Stimulated activated naive CD8-positive, alpha-beta T cell treated with anti-CD3 and anti-CD28 coated beads, Interleukin-15, amount 100 ng/mL, for 72 hours (primary cell): ENCODE measurements at regions not wholly inside any gene's neighbourhood (a gene's known extent, or its start where the extent isn't known, plus 50 kb on each side); places are given as distances from the start of the nearest gene placed in this dataset.

ENCODE experiments used
- ATAC-seq: fragments of 150-1000 bp; cut with Tn5 transposase; 2 replicates; pipeline ENCODE4 v1.10.0; 2021; ENCODE audit warnings: mild to moderate bottlenecking, moderate library complexity
- DNase-seq, 2 donors: peaks; one replicate each; pipeline ENCODE4 v3.0.0; 2021 to 2022
- H3K27ac Mint-ChIP-seq, 2 donors: one replicate each; pipeline ENCODE4 v1.8.0; 2022; ENCODE audit warnings: mild to moderate bottlenecking in 2 of 2, mixed read lengths in 2 of 2, moderate library complexity in 2 of 2
- H3K27me3 Mint-ChIP-seq: one replicate; pipeline ENCODE4 v1.8.0; 2022; ENCODE audit warnings: mixed read lengths
- H3K4me1 Mint-ChIP-seq: one replicate; pipeline ENCODE4 v1.8.0; 2022; ENCODE audit warnings: mild to moderate bottlenecking, mixed read lengths
- H3K4me3 Mint-ChIP-seq, 2 donors: one replicate each; pipeline ENCODE4 v1.8.0; 2022; ENCODE audit warnings: mild to moderate bottlenecking in 2 of 2, mixed read lengths in 2 of 2, moderate library complexity in 1 of 2
- H3K9me3 Mint-ChIP-seq, 2 donors: one replicate each; pipeline ENCODE4 v1.8.0; 2022; ENCODE audit warnings: mixed read lengths in 2 of 2

DNA sequence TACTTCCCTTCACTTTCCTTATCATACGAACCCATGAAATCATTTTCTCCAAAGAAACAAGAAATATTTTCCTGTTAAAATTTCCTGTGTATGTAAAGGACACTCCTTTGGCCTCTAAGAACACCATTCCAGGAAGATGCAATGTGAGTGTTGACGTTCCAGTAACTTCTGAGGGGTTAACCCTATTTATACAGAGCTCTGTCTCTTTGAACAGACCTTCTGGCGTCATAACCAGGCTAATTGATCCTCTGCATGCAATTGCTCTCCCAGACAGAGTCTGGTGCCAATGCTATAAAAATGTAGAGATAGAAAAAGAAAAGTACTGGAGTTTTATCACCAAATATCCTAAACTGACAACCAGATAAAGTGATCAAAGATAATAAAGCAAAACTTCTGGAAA lies 218.5 kb downstream of the TLE1 start:
- peaks cover 13% of the 10 kb centered on the region for H3K27me3 Mint-ChIP-seq
- H3K4me1 Mint-ChIP-seq: no peaks in the 10 kb centered on the region
- DNase-seq (no peak), ATAC-seq (no peak)
- peaks cover 4% of the 10 kb centered on the region in 2 donors for H3K9me3 Mint-ChIP-seq
- H3K27ac Mint-ChIP-seq: no peak overlapping the region
- no peak overlapping the region for H3K4me3 Mint-ChIP-seq

DNA sequence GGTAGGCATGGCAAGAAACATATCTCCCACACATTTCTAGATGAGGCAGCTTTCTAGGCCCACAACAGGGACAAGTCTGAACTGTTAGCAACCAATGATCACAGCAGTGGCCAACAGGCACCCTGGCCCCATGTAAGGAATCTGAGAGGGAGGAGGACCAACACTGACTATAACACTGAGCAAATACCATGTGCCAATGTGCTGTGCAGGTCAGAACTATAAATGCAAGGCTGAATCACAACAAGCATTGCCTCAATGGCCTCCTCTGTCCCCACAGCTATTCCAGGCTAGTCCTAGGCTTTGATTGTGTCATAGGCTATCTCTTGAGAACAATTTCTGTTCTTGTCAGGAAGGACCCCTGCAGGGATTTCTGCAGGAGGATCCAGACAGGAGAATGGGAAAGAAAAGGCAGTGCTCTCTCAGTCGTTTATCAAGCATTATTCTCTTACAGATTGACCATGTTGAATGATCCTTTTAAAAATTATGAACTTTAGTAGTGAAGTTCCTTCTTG lies 221.2 kb downstream of the TLE1 start:
- no peak for ATAC-seq
- H3K27ac Mint-ChIP-seq: no peak overlapping the region
- peaks cover 13% of the 10 kb centered on the region for H3K27me3 Mint-ChIP-seq
- DNase-seq: no peak
- no peak overlapping the region for H3K4me3 Mint-ChIP-seq
- H3K9me3 Mint-ChIP-seq: no peaks in the 10 kb centered on the region
- H3K4me1 Mint-ChIP-seq: no peaks in the 10 kb centered on the region

DNA sequence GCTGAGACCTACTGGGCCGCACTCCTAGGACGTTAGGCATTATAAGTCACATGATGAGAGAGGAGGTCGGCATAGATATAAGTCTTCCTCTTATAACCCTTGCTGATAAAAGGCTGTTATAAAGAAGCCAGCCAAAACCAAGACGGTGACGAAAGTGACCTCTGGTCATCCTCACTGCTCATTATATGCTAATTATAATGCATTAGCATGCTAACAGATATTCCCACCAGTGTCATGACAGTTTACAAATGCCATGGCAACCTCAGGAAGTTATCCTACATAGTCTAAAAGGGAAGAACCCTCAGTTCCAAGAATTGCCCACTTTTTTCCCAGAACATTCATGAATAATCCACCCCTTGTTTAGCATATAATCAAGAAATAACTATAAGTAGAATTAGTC lies 222.4 kb downstream of the TLE1 start:
- H3K27me3 Mint-ChIP-seq: peaks cover 13% of the 10 kb centered on the region
- H3K9me3 Mint-ChIP-seq: no peaks in the 10 kb centered on the region
- no peak for DNase-seq
- no peak overlapping the region for H3K27ac Mint-ChIP-seq
- H3K4me3 Mint-ChIP-seq: no peak overlapping the region
- ATAC-seq: no peak
- no peaks in the 10 kb centered on the region for H3K4me1 Mint-ChIP-seq

DNA sequence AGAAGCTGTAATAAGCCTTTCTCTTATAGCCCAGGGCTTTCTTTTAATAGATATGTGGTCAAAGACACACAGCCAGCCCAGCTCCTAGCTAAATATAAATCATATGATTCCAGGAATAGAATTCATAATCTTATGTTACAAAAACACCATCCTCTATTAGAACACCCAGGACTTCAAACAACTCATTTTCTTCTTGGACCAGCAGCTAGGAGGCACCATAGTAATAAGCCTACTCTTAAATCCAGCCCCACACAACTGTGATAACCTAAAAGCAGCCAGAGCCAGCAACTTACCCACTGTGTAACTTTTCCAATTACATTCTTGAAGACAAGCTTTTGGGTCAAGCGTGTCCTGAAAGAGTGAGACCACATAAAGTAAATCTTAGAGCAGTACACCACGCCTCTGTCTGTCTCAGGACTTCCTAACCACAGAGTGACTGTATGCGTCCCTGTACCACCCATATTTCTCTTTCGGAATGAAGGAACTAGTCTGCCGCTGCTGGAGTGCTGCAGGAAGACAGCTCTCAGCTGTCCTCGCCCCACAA lies 223.8 kb downstream of the TLE1 start:
- Mint-ChIP-seq H3K27ac (no peak overlapping the region), H3K4me1 (no peaks in the 10 kb centered on the region), H3K27me3 (peaks cover 13% of the 10 kb centered on the region), H3K4me3 (no peak overlapping the region), H3K9me3 (no peaks in the 10 kb centered on the region)
- ATAC-seq: no peak
- DNase-seq: no peak

DNA sequence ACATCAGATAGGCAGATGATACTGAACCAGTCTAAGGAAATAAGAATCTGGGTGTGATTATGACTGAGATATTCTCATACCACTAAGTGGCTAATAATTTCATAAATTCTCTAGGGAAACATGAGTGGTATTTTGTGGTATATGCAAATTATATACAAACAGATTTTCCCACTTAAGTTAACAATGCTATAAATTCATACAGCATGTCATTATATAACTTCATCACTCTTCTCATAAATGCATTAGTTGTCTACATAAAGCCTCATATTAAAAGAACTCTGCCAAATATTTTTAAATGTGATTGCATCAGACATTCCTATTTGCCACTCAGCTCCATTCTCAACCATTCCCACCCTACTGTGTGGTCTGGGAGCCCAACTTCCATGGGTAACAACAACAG lies 226.5 kb downstream of the TLE1 start:
- H3K27ac Mint-ChIP-seq: no peak overlapping the region
- ATAC-seq (no peak), DNase-seq (no peak)
- H3K4me3 Mint-ChIP-seq: no peak overlapping the region
- H3K9me3 Mint-ChIP-seq: no peaks in the 10 kb centered on the region
- no peaks in the 10 kb centered on the region for H3K4me1 Mint-ChIP-seq
- H3K27me3 Mint-ChIP-seq: no peaks in the 10 kb centered on the region

DNA sequence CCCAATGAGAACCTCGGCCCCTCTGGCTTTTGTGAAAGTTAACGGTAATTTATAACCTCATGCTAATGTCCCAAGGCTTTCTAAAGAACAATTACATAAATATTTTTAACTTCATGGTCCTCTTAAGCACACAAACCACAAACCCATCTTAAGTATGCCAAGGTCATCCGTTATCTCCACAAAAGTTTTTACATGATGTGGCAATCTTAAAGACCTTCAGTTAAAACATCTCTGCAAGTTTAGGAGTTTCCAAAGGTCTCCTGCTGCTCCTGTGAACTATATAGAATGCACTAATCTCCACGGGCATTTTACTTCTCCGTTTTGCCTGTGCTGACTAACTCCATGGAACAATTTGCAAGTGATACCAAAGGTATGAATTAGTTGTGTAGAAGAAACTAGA lies 228.2 kb downstream of the TLE1 start:
- Mint-ChIP-seq H3K4me3 (no peak overlapping the region), H3K9me3 (no peaks in the 10 kb centered on the region), H3K4me1 (no peaks in the 10 kb centered on the region), H3K27me3 (no peaks in the 10 kb centered on the region), H3K27ac (no peak overlapping the region)
- no peak for ATAC-seq
- DNase-seq: no peak

DNA sequence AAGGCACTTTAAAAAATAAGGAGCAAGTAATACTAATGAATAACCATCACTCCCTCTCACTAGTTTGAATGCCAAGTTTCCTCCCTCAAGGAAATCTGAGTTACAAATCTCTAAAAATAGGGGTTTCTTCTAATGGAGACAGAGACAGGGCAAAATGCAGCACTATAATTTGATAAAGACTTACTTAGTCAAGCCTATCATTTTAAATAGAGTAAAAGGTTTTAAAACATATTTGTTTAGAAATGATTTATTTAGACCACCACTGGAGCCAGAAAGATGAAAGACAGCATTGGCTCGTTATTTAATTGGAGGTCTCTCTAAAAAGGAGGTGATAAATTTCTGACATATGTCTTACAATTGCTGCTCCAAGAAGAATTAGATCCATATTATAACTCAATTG lies 228.7 kb downstream of the TLE1 start:
- Mint-ChIP-seq H3K4me1 (no peaks in the 10 kb centered on the region), H3K27ac (no peak overlapping the region), H3K4me3 (no peak overlapping the region), H3K9me3 (no peaks in the 10 kb centered on the region), H3K27me3 (no peaks in the 10 kb centered on the region)
- ATAC-seq (no peak), DNase-seq (no peak)

DNA sequence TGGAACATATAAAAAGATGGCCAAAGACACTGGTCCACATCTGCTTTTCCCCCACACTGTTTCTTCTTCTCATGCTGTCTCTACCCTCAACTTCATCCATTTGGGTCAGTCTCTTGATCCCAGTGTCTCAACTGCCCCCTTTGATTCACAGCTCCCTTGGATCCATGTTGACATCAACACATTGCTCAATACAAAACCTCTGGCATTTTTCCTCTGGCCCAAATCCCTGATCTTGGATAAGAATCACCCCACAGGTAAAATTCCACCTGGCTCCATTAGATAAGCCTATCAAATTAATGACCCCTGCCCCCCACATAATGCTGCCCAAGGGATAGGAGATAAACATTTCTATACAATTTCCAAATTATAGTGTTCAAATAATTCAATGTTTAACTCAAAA lies 229.8 kb downstream of the TLE1 start:
- Mint-ChIP-seq H3K4me3 (no peak overlapping the region), H3K9me3 (no peaks in the 10 kb centered on the region), H3K27ac (no peak overlapping the region), H3K27me3 (no peaks in the 10 kb centered on the region), H3K4me1 (no peaks in the 10 kb centered on the region)
- ATAC-seq: no peak
- no peak for DNase-seq

DNA sequence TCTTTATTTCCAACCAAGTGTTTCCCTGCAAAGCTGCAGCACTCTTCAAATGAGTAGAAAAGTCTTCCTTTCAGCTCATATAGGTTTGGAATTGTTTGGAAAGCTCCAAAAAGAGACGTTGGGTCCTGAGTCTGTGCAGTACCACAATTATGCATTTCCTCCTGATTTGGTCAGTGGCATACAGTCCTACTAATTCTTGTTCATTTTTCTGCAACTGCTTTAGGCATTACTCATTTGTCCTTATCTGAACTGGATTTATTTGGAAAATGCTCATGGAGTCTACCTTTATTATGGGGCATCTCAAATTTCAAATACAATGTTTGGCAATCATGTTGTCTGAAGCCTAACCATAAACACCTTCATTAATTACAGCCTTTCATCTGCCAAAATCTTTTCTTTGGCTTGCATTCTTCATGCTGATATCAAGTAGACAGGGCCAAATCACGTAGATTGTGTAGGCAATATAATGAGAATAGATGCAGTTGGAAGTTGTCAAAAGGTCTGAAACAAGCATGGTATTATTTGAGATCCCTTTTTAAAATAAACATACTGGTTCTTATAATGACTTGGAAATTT lies 232.8 kb downstream of the TLE1 start:
- H3K27me3 Mint-ChIP-seq: no peaks in the 10 kb centered on the region
- no peak overlapping the region for H3K27ac Mint-ChIP-seq
- no peaks in the 10 kb centered on the region for H3K9me3 Mint-ChIP-seq
- H3K4me1 Mint-ChIP-seq: no peaks in the 10 kb centered on the region
- no peak overlapping the region for H3K4me3 Mint-ChIP-seq
- DNase-seq (no peak), ATAC-seq (no peak)

DNA sequence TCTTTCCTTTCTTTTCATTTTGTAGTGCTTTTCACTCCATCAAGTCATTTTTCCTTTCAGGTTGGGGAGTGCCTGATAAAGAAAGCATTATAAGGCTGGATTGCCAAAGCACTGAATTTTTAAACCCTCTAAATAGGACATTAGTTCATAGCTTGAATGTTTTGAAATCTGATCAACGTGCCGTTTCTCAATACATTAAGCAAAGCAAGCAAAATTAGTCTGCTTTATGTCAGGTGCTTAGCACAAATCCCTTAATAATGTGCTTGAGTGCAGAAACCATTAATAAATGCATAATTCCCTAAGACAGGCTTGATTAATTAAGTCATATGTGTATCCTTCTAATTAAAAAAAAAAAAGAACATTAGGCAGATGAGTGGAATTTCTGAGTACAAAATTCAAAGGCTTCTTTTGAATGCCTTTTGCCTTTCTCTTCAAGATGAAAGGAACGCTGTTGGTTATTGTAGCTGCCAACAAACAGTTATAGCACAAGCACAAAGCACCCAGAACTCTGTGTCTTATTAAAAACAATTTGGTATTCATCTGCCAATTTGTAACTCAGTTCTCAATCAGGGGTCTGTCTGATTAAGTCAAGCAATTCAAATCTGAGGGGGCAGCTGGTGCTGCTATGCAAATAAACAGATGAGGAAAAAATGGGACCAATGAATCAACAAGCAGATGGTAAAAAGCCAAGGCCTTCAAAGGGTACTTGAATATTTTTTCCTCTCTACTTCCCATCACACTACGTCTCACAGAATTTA lies 233.7 kb downstream of the TLE1 start:
- no peak for ATAC-seq
- no peaks in the 10 kb centered on the region for H3K4me1 Mint-ChIP-seq
- H3K9me3 Mint-ChIP-seq: no peaks in the 10 kb centered on the region
- no peak overlapping the region for H3K27ac Mint-ChIP-seq
- no peak overlapping the region for H3K4me3 Mint-ChIP-seq
- DNase-seq: no peak
- no peaks in the 10 kb centered on the region for H3K27me3 Mint-ChIP-seq

DNA sequence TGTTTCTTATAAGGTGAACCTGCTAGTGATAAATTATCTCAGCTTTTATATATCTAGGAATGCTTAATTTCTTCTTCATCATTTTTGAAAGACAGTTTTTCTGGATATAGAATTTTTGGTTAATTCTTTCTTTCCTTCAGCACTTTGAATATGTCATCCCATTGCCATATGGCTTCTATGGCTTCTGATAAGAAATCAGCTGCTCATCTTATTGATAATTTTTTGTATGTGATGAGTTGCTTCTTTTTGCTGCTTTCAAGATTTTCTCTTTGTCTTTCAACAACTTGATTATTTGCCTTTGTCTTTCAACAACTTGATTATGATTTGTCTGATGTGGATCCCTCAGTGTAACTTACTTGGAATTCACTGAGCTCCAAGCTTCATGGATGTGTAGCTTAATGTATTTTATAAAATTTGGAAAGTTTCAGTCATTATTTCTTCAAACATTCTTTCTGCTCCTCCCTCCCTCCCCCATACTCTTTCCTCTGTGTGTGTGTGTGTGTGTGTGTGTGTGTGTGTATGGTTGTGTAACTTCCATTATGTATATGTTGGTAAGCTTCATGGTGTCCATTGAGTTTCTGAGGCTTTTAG lies 243.9 kb downstream of the TLE1 start:
- no peaks in the 10 kb centered on the region for H3K27me3 Mint-ChIP-seq
- peaks cover 24 to 27% of the 10 kb centered on the region in 2 donors for H3K9me3 Mint-ChIP-seq
- H3K4me1 Mint-ChIP-seq: no peaks in the 10 kb centered on the region
- DNase-seq (no peak), ATAC-seq (no peak)
- H3K27ac Mint-ChIP-seq: no peak overlapping the region
- no peak overlapping the region for H3K4me3 Mint-ChIP-seq

DNA sequence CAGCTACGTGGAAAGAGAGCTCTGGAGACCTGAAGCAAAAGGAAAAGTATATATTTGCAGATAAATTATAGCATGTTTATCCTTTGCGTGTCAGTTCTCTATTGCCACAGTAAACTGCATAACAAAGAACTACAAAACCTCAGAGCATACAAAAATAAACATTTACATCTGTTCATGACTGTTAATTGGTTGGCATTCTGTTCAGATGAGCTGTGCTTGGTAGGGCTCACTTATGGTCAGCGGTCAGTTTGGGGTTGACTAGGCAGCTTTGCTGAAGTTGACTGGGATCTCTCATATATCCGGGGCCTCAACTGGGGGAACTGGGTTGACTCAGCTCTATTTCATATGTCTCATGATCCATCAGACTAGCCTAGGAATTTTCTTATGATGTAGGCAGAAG lies 257.7 kb downstream of the TLE1 start:
- no peaks in the 10 kb centered on the region for H3K27me3 Mint-ChIP-seq
- no peaks in the 10 kb centered on the region for H3K4me1 Mint-ChIP-seq
- ATAC-seq (no peak), DNase-seq (no peak)
- no peak overlapping the region for H3K4me3 Mint-ChIP-seq
- H3K9me3 Mint-ChIP-seq: peaks cover 20 to 34% of the 10 kb centered on the region in 2 donors
- no peak overlapping the region for H3K27ac Mint-ChIP-seq

DNA sequence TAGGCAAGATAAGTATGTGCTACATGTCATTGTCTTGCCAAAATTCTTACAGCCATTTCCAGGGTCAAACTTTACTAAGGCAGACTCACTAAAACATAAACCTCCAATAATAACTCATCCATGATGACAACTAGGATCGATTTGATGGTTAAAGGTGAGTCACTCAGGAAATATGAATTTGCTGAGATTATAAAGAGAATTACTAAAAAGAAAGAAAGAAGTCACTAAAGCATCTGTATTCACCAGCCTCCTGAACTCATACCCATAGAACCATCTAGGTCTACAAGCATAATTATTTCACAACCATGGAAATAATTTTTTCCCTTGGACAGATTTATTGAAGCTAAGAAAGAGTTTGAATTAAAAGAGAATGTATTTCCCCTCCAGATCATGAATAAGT lies 258.6 kb downstream of the TLE1 start:
- Mint-ChIP-seq H3K27ac (no peak overlapping the region), H3K27me3 (no peaks in the 10 kb centered on the region), H3K4me1 (no peaks in the 10 kb centered on the region), H3K9me3 (peaks cover 24 to 35% of the 10 kb centered on the region in 2 donors), H3K4me3 (no peak overlapping the region)
- DNase-seq: no peak
- no peak for ATAC-seq

DNA sequence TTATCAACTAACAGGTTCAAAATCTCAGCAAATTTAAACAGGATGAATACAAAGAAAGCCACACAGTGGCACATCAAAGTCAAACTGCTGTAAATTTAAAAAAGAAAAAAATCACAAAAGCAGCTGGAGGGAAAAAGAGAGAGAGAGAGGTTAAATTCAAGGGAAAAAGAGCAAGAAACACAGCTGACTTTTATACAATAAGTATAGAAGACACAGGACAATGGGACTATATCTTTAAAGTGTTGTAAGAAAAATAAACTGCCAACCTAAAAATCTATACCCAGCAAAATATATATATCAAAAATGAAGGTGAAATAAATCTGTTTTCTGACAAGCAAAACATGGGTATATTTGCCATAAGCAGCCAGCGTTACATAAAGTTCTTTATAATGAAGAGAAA lies 261.5 kb downstream of the TLE1 start:
- Mint-ChIP-seq H3K4me3 (no peak overlapping the region), H3K27me3 (no peaks in the 10 kb centered on the region), H3K9me3 (peaks cover 29 to 43% of the 10 kb centered on the region in 2 donors), H3K4me1 (no peaks in the 10 kb centered on the region), H3K27ac (no peak overlapping the region)
- DNase-seq: no peak
- no peak for ATAC-seq

DNA sequence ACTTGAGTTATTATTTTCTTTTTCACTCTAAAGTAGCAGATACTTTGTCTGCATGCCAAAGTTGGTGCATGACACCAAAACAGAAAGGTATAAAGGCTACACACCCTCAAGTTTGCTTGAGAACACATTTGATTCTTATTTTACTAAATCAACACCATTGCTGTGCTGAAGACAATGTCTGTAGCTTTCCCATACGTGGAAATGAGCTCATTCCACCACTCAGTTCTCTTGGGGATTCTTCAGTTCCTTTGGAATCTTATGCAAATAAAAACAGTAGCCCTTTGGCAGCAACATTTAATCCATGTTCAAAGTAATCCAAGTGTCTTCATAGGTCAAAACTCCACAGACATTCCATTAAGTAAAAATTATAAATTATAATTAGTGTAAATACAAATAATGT lies 264.9 kb downstream of the TLE1 start:
- Mint-ChIP-seq H3K9me3 (peaks cover 20 to 25% of the 10 kb centered on the region in 2 donors), H3K4me1 (no peaks in the 10 kb centered on the region), H3K4me3 (no peak overlapping the region), H3K27me3 (no peaks in the 10 kb centered on the region), H3K27ac (no peak overlapping the region)
- DNase-seq (no peak), ATAC-seq (no peak)

DNA sequence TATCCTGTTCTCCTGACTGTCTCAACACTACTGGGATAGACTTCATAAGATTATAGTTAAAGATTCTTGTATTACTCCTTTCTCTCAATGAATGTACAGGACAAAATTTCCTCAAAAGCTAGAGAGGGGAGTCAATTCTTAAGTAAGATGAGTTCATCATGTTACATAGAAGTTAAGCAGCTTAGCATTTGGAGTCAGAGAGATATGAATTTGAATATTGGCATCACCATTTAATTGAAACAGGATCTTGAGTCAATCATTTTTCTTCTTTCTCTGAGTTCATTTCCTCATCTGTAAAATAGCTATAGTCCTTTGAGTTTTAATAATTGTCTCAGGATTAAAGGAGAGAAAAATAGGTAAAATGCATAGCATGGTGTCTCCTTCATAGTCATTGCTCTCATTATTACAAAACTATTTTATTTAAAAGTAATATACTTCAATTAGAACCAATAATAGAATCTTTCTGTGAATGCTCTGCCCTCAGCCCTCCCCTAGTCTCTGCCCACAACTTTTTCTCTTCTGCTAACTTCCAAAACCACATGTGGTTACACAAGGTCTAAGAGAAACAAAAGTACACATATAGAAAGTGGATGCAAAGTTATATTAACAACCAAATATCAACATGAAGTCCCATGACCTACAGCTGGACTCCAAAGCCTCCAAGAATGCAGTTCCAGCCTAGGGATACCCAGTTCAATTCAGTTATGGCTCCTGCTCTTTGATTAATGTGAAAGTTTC lies 265.6 kb downstream of the TLE1 start:
- Mint-ChIP-seq H3K27ac (no peak overlapping the region), H3K4me3 (no peak overlapping the region), H3K4me1 (no peaks in the 10 kb centered on the region), H3K27me3 (no peaks in the 10 kb centered on the region), H3K9me3 (peaks cover 20 to 25% of the 10 kb centered on the region in 2 donors)
- DNase-seq (no peak), ATAC-seq (no peak)
